BJ (cell line): ENCODE measurements at regions not wholly inside any gene's neighbourhood (a gene's known extent, or its start where the extent isn't known, plus 50 kb on each side); places are given as distances from the start of the nearest gene placed in this dataset.

Experiments used
- CTCF ChIA-PET: fragments of 350-600 bp; formaldehyde crosslinking; extraction: SDS; loops from one replicate; lab custom pipeline; 2021; ENCODE audit warnings: antibody characterized with exemption, inconsistent platforms; lab: Yijun Ruan, JAX
- POLR2A ChIA-PET: fragments of 300-600 bp; sonication (Branson Sonifier 250); formaldehyde crosslinking; extraction: SDS; loops from one replicate; lab custom pipeline; 2021; ENCODE audit warnings: antibody characterized with exemption; lab: Charles Lee
- DNase-seq: peaks from one replicate; pipeline ENCODE4 v3.0.0-alpha.2; 2011; ENCODE audit warnings: low read depth
- H3K27me3 ChIP-seq: 2 replicates; pipeline ENCODE4 v1.6.0; 2011; ENCODE audit warnings: low read length; ENCODE audit not compliant: control insufficient read depth, insufficient read depth
- H3K36me3 ChIP-seq: 2 replicates; pipeline ENCODE4 v1.5.1; 2011; ENCODE audit warnings: low read length; ENCODE audit not compliant: control insufficient read depth, insufficient read depth
- H3K4me3 ChIP-seq: 2 replicates; pipeline ENCODE4 v1.5.1; 2011; ENCODE audit warnings: low read depth, mild to moderate bottlenecking, control low read depth, low read length
- TF ChIP-seq, protein P1 (sequence below): IDR thresholded peaks from 2 replicates; pipeline ENCODE4 v1.5.1; 2011; ENCODE audit warnings: low read depth, mild to moderate bottlenecking, control low read depth, inconsistent platforms, low read length, moderate library complexity; ENCODE audit not compliant: insufficient read depth

- TF ChIP-seq, protein P1, sequence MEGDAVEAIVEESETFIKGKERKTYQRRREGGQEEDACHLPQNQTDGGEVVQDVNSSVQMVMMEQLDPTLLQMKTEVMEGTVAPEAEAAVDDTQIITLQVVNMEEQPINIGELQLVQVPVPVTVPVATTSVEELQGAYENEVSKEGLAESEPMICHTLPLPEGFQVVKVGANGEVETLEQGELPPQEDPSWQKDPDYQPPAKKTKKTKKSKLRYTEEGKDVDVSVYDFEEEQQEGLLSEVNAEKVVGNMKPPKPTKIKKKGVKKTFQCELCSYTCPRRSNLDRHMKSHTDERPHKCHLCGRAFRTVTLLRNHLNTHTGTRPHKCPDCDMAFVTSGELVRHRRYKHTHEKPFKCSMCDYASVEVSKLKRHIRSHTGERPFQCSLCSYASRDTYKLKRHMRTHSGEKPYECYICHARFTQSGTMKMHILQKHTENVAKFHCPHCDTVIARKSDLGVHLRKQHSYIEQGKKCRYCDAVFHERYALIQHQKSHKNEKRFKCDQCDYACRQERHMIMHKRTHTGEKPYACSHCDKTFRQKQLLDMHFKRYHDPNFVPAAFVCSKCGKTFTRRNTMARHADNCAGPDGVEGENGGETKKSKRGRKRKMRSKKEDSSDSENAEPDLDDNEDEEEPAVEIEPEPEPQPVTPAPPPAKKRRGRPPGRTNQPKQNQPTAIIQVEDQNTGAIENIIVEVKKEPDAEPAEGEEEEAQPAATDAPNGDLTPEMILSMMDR: no peak
- POLR2A ChIA-PET: no interaction called here
- CTCF ChIA-PET: interaction anchor here (1.2 kb wide), 1 partner anchor 27 kb away, joined by 3 read pairs; no protein-coding TSS in a partner anchor
Observed at GRCh38 chr2:199677881-199678280, 173.1 kb downstream of the FTCDNL1 start.

GRCh38 chr2:199668645-199669044, 182.3 kb downstream of the FTCDNL1 start:
- H3K36me3 ChIP-seq: no peaks in the 10 kb centered on the region
- ChIA-PET POLR2A (no interaction called here), CTCF (no interaction called here)
- TF ChIP-seq, protein P1: no peak
- H3K4me3 ChIP-seq: no peak overlapping the region
- no peak for DNase-seq
- H3K27me3 ChIP-seq: no peaks in the 10 kb centered on the region

More at GRCh38 chr2:199677881-199678280, 173.1 kb downstream of the FTCDNL1 start:
- no peak for DNase-seq
- H3K36me3 ChIP-seq: no peaks in the 10 kb centered on the region
- no peaks in the 10 kb centered on the region for H3K27me3 ChIP-seq
- H3K4me3 ChIP-seq: no peak overlapping the region

DNA sequence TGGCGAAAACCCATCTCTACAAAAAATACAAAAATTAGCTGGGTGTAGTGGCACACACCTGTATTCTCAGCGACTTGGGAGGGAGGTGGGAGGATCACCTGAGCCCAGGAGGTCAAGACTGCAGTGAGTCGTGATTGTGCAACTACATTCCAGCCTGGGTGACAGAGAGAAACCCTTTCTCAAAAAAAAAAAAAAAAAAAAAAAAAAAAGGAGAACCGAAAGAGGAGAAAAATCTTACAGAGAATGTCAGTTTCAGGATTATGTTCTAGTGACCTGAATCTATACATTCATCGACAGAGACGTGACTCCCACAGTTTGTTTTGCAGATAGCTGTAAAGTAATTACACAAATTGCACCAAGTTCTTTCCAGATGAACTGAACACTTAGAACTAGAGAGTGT, 187.8 kb downstream of the FTCDNL1 start:
- ChIA-PET CTCF (no interaction called here), POLR2A (no interaction called here)
- no peak for DNase-seq
- TF ChIP-seq, protein P1: no peak
- Histone ChIP-seq H3K4me3 (no peak overlapping the region), H3K36me3 (no peaks in the 10 kb centered on the region), H3K27me3 (no peaks in the 10 kb centered on the region)

DNA sequence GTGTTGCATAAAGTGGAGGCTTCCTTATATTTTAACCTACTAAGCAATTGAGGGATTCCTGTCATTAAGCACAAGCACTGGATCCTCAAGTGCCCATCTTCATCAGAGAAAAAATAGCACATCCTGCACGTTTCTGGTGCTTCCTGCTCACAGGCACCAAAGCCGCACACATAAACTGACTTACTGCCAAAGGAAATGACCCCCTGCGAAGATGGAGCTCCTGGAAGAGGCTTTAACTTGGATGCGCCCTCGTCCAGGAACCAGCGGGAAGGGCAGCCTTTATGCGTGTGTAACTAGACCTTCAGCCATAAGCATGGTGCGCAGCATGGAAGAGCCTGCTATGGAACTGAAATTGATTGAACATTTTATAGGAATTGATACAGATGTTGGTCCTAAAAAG, 188.7 kb downstream of the FTCDNL1 start:
- Histone ChIP-seq H3K4me3 (no peak overlapping the region), H3K36me3 (no peaks in the 10 kb centered on the region), H3K27me3 (no peaks in the 10 kb centered on the region; the same call in 1 of the 2 replicates)
- POLR2A ChIA-PET: no interaction called here
- no peak for DNase-seq
- TF ChIP-seq, protein P1: no peak
- CTCF ChIA-PET: no interaction called here

- DNase-seq: no peak
- Histone ChIP-seq H3K27me3 (no peaks in the 10 kb centered on the region; the same call in 1 of the 2 replicates), H3K4me3 (no peak overlapping the region), H3K36me3 (no peaks in the 10 kb centered on the region)
- TF ChIP-seq, protein P1: no peak
- POLR2A ChIA-PET: no interaction called here
- CTCF ChIA-PET: no interaction called here
Observed at GRCh38 chr2:199660167-199660566, 190.8 kb downstream of the FTCDNL1 start.
